ENCODE measurements at regions not wholly inside any gene's neighbourhood (a gene's known extent, or its start where the extent isn't known, plus 50 kb on each side); places are given as distances from the start of the nearest gene placed in this dataset.
"Not testable (repeated sequence)": the region's sequence is repeated elsewhere in the genome, so short reads cannot be mapped to it uniquely, and the experiment has no call there.

GRCh38 chr2:175256391-175256790 lies 74.9 kb upstream of the ATP5MC3 start:
- FAIRE-seq; H3K4me2 ChIP-seq; ATAC-seq; DNase-seq (ENCODE audit: low read depth in 1 of 2, low spot score in 1 of 2); H3K9me3 ChIP-seq; POLR2A ChIA-PET; H3K4me1 ChIP-seq; H3K27ac ChIP-seq; H3K4me3 ChIP-seq: not testable (repeated sequence)
- CTCF ChIA-PET = interaction anchor here (0.8 kb wide), 1 partner anchor 52 kb away, joined by 3 read pairs; no protein-coding TSS in a partner anchor
- WGBS (ENCODE audit: missing lambda C conversion rate) = 29% methylated on average over 4 of the region's 4 CpGs
- peak; percentile 29 for TF ChIP-seq MAFK (IDR thresholded peaks at IDR 0.05; ENCODE audit: partially characterized antibody)

GRCh38 chr2:175253871-175254270 lies 72.4 kb upstream of the ATP5MC3 start:
- ChIA-PET POLR2A (no interaction called here), CTCF (interaction anchor here (2.7 kb wide), 1 partner anchor 844 kb away, joined by 8 read pairs; no protein-coding TSS in a partner anchor)
- FAIRE-seq (no peak), DNase-seq (ENCODE audit: low read depth in 1 of 2, low spot score in 1 of 2) (no peak), ATAC-seq (no peak)
- no peak for TF ChIP-seq EP300 (IDR thresholded peaks at IDR 0.05)
- no peak for TF ChIP-seq ZFP36 (IDR thresholded peaks at IDR 0.05; ENCODE audit: borderline replicate concordance, partially characterized antibody)
- no peak for TF ChIP-seq HOXA7 (CRISPR knock-in tag; IDR thresholded peaks at IDR 0.05)
- no peak for TF ChIP-seq EHF (CRISPR knock-in tag; IDR thresholded peaks at IDR 0.05)
- TF ChIP-seq NPAS2 (CRISPR knock-in tag; IDR thresholded peaks at IDR 0.05; ENCODE audit: borderline replicate concordance) = no peak
- TF ChIP-seq JUNB (IDR thresholded peaks at IDR 0.05) = no peak
- no peak for TF ChIP-seq HOXB5 (CRISPR knock-in tag; IDR thresholded peaks at IDR 0.05)
- no peak for TF ChIP-seq RNF2 (IDR thresholded peaks at IDR 0.05; ENCODE audit: borderline replicate concordance, low read depth)
- TF ChIP-seq REST (IDR thresholded peaks at IDR 0.05) = no peak
- TF ChIP-seq PHF8 (IDR thresholded peaks at IDR 0.05; ENCODE audit: borderline replicate concordance, low read depth) = no peak
- no peak for TF ChIP-seq BCL3 (IDR thresholded peaks at IDR 0.05)
- TF ChIP-seq TP53 (CRISPR knock-in tag; IDR thresholded peaks at IDR 0.05) = no peak
- TF ChIP-seq FOXS1 (CRISPR knock-in tag; IDR thresholded peaks at IDR 0.05) = no peak
- TF ChIP-seq E2F6 (IDR thresholded peaks at IDR 0.05; ENCODE audit: borderline replicate concordance, low read depth) = no peak
- TF ChIP-seq NFE2L2 (conservative IDR thresholded peaks at IDR 0.05; ENCODE audit: low read length) = no peak
- TF ChIP-seq HEYL (CRISPR knock-in tag; IDR thresholded peaks at IDR 0.05) = no peak
- no peak for TF ChIP-seq RCOR1 (IDR thresholded peaks at IDR 0.05; ENCODE audit: low read depth, low read length)
- TF ChIP-seq HES2 (IDR thresholded peaks at IDR 0.05) = no peak
- TF ChIP-seq ATOH8 (CRISPR knock-in tag; IDR thresholded peaks at IDR 0.05; ENCODE audit: low read depth) = no peak
- TF ChIP-seq CBX8 (IDR thresholded peaks at IDR 0.05) = no peak; the same call in 1 of the 2 replicates
- H3K4me3 ChIP-seq = no peak overlapping the region
- no peak overlapping the region for H3K4me2 ChIP-seq
- no peaks in the 10 kb centered on the region for H3K9me3 ChIP-seq
- H3K27ac ChIP-seq = no peak overlapping the region
- 34% methylated on average over 3 of the region's 3 CpGs for WGBS (ENCODE audit: missing lambda C conversion rate)
- no peaks in the 10 kb centered on the region for H3K4me1 ChIP-seq
